Left renal pelvis (tissue), 4 donors: ENCODE measurements at regions not wholly inside any gene's neighbourhood (a gene's known extent, or its start where the extent isn't known, plus 50 kb on each side); places are given as distances from the start of the nearest gene placed in this dataset.

ENCODE experiments used
- DNase-seq, 4 donors: peaks; one replicate each; pipeline ENCODE4 v3.0.0-alpha.2; 2013; ENCODE audit warnings: low read depth in 4 of 4, low spot score in 3 of 4

DNA sequence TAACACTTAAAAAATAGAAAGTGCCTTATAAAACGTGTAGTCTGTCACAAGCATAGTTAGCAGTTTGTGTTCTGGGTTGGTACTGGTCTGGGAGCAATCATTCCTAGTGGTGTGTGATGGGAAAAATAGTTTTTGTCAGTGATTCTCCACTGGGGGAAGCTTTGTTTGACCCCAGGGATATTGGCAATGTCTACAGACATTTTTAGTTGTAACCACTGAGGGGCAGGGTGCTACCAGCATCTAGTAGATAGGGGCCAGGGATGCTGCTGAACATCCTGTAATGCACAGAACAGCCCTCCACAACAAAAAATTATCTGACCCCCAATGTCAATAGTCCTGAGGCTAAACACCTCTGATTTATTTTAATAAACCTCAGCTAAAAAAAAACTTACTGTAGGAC, 51.6 kb upstream of the CREB5 start:
- DNase-seq, result no peak

DNA sequence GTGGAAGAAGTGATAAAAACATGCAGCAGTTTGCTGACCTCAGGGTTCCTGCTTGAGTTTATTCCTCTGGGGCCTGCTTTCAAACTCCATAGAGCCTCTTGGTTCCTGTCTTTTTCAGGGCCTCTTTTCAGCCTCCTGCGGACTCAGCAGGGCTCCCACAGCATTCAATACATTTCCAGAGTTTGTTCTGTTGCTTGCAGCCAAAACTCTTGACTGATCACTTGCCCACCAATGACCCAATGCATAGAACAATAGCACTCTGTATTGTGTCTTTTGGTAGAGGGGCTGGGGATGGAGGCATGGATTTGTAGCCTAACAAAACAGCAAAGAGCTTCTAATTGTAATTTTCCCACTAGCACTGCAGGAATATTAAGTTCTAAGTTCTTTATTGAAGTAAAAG, 50.8 kb upstream of the CREB5 start:
- DNase-seq, result no peak

DNA sequence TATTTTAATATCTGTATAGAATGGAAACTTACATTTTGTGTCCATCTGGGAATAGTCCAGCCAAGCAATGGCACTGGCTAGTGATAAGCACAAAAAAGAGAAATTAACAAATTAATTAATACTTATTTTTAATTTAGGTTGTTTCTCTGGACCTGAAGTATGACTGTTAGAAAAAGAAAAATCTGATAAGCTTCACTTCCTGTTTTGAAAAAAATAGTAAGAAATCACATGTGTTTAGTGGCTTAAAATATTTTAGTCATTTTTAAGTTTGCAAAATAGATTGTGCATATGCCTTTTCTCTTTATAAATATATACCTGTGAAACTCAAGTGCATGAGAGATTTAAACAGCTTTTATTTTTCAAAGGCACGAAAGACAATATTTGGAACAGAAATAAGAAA, 50.1 kb upstream of the CREB5 start:
- no peak for DNase-seq
